SK-N-SH treated with all-trans-retinoic acid at 6 μM for 48 hours (cell line): ENCODE measurements at regions not wholly inside any gene's neighbourhood (a gene's known extent, or its start where the extent isn't known, plus 50 kb on each side); places are given as distances from the start of the nearest gene placed in this dataset.
A peak's percentile ranks its signal among the peaks of the same experiment; 100 is the strongest.
"Not testable (repeated sequence)": the region's sequence is repeated elsewhere in the genome, so short reads cannot be mapped to it uniquely, and the experiment has no call there.

ENCODE experiments used
- ATAC-seq: fragments of 200-7000 bp; cut with Tn5 transposase; 3 replicates; pipeline ENCODE4 v1.9.1; 2020; ENCODE audit warnings: mild to moderate bottlenecking, moderate library complexity
- ARNTL ChIP-seq: fragments of 450-650 bp; formaldehyde crosslinking; IDR thresholded peaks from 2 replicates; pipeline ENCODE4 v1.5.0; 2020; ENCODE audit warnings: low read depth, mild to moderate bottlenecking, moderate library complexity, borderline replicate concordance
- BACH2 ChIP-seq: fragments of 250-450 bp; sonication (Bioruptor Pico); IDR thresholded peaks from 2 replicates; pipeline ENCODE4 v1.9.0; 2021; ENCODE audit warnings: mild to moderate bottlenecking, borderline replicate concordance
- CSDC2 ChIP-seq: fragments of 250-450 bp; sonication (Bioruptor Pico); IDR thresholded peaks from 2 replicates; pipeline ENCODE4 v1.5.0; 2020; ENCODE audit warnings: mild to moderate bottlenecking, moderate library complexity
- ESRRG ChIP-seq: fragments of 250-450 bp; sonication (Bioruptor Pico); IDR thresholded peaks from 2 replicates; pipeline ENCODE4 v1.6.1; 2021; ENCODE audit warnings: mild to moderate bottlenecking
- GLIS3 ChIP-seq: fragments of 250-450 bp; sonication (Bioruptor Pico); IDR thresholded peaks from 2 replicates; pipeline ENCODE4 v1.5.0; 2020; ENCODE audit warnings: mild to moderate bottlenecking, moderate library complexity
- ISL1 ChIP-seq: fragments of 250-450 bp; sonication (Bioruptor Pico); IDR thresholded peaks from 2 replicates; pipeline ENCODE4 v2.1.2; 2022; ENCODE audit warnings: mild to moderate bottlenecking, moderate library complexity
- PPARA ChIP-seq: fragments of 250-450 bp; sonication (Bioruptor Pico); IDR thresholded peaks from 2 replicates; pipeline ENCODE4 v1.5.0; 2020; ENCODE audit warnings: mild to moderate bottlenecking, borderline replicate concordance
- RARB ChIP-seq: fragments of 250-450 bp; sonication (Bioruptor Pico); IDR thresholded peaks from 2 replicates; pipeline ENCODE4 v1.8.0; 2021; ENCODE audit warnings: mild to moderate bottlenecking, moderate library complexity
- SNAI2 ChIP-seq: fragments of 250-450 bp; sonication (Bioruptor Pico); IDR thresholded peaks from 2 replicates; pipeline ENCODE4 v1.5.0; 2020; ENCODE audit warnings: mild to moderate bottlenecking, moderate library complexity
- TCF4 ChIP-seq: fragments of 250-450 bp; sonication (Bioruptor Pico); IDR thresholded peaks from 2 replicates; pipeline ENCODE4 v1.8.0; 2021; ENCODE audit warnings: mild to moderate bottlenecking, moderate library complexity, borderline replicate concordance
- TOX ChIP-seq: fragments of 250-450 bp; sonication (Bioruptor Pico); IDR thresholded peaks from 2 replicates; pipeline ENCODE4 v1.8.0; 2021; ENCODE audit warnings: mild to moderate bottlenecking, moderate library complexity, borderline replicate concordance
- ZC3H10 ChIP-seq: fragments of 250-450 bp; sonication (Bioruptor Pico); IDR thresholded peaks from 2 replicates; pipeline ENCODE4 v1.5.1; 2021; ENCODE audit warnings: mild to moderate bottlenecking, moderate library complexity
- ZFP3 ChIP-seq: fragments of 250-450 bp; sonication (Bioruptor Pico); IDR thresholded peaks from 2 replicates; pipeline ENCODE4 v1.5.0; 2020; ENCODE audit warnings: mild to moderate bottlenecking, moderate library complexity
- ZNF565 ChIP-seq: fragments of 450-650 bp; formaldehyde crosslinking; conservative IDR thresholded peaks from 2 replicates; pipeline ENCODE4 v1.5.0; 2020; ENCODE audit warnings: low read depth, mild to moderate bottlenecking, moderate library complexity
- ZNF70 ChIP-seq: fragments of 450-650 bp; formaldehyde crosslinking; IDR thresholded peaks from 2 replicates; pipeline ENCODE4 v1.5.0; 2020; ENCODE audit warnings: mild to moderate bottlenecking, moderate library complexity
- ZNF8 ChIP-seq: fragments of 450-650 bp; formaldehyde crosslinking; IDR thresholded peaks from 2 replicates; pipeline ENCODE4 v1.5.0; 2020; ENCODE audit warnings: mild to moderate bottlenecking, moderate library complexity
- TF ChIP-seq, protein P1 (sequence below): fragments of 250-450 bp; sonication (Bioruptor Pico); IDR thresholded peaks from 2 replicates; pipeline ENCODE4 v1.5.1; 2020; ENCODE audit warnings: low read depth, mild to moderate bottlenecking, moderate library complexity
- TF ChIP-seq, protein P2 (sequence below): fragments of 250-450 bp; sonication (Bioruptor Pico); IDR thresholded peaks from 2 replicates; pipeline ENCODE4 v1.8.0; 2020; ENCODE audit warnings: mild to moderate bottlenecking, moderate library complexity, borderline replicate concordance
- TF ChIP-seq, protein P3 (sequence below): fragments of 250-450 bp; sonication (Bioruptor Pico); IDR thresholded peaks from 2 replicates; pipeline ENCODE4 v1.5.1; 2021; ENCODE audit warnings: mild to moderate bottlenecking, moderate library complexity
- TF ChIP-seq, protein P4 (sequence below): fragments of 250-450 bp; sonication (Bioruptor Pico); IDR thresholded peaks from 2 replicates; pipeline ENCODE4 v1.8.0; 2021; ENCODE audit warnings: low read depth, mild to moderate bottlenecking, moderate library complexity, borderline replicate concordance
- TF ChIP-seq, protein P5 (sequence below): fragments of 250-450 bp; sonication (Bioruptor Pico); IDR thresholded peaks from 2 replicates; pipeline ENCODE4 v1.5.0; 2020; ENCODE audit warnings: mild to moderate bottlenecking, moderate library complexity

DNA sequence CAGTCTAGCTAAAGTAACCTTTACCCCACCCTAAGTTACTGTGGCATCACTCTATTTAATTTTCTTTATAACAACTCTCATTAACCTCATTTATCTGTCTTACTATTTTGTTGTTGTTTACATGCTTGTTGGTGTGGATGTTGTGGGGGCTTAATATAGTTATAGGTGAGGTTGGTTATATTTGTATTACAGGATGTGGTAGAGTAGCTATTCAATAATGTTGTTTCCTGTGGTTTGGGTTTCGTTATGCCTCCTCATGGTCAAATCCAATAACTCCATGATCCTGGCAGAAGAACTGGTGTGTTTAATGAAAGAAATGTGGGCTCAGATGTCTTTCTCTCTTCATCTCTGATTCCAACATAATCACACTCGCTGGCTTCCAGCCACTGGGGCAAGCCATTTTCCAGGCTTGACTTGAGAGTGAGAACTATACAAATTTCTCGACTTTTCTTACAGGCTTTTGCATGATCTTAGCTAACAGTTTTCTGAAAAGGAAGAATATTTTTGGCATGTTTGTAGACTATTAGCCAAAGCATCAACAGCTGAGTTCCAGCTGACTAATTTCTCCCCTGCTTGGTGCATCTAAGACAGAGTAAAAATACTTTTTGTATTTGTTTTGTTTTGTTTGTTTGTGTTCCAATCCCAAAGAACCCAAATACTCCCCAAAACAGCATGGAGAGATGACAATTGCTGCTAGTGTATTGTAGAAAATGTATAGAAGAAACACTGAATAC, 303.7 kb upstream of the PAPPA start:
- TF ChIP-seq ZNF565 (CRISPR knock-in tag): no peak
- TF ChIP-seq ISL1 (CRISPR knock-in tag): no peak
- TF ChIP-seq, protein P1, sequence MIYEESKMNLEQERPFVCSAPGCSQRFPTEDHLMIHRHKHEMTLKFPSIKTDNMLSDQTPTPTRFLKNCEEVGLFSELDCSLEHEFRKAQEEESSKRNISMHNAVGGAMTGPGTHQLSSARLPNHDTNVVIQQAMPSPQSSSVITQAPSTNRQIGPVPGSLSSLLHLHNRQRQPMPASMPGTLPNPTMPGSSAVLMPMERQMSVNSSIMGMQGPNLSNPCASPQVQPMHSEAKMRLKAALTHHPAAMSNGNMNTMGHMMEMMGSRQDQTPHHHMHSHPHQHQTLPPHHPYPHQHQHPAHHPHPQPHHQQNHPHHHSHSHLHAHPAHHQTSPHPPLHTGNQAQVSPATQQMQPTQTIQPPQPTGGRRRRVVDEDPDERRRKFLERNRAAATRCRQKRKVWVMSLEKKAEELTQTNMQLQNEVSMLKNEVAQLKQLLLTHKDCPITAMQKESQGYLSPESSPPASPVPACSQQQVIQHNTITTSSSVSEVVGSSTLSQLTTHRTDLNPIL: no peak
- no peak for TF ChIP-seq GLIS3
- no peak for TF ChIP-seq TOX (CRISPR knock-in tag)
- TF ChIP-seq ZFP3 (CRISPR knock-in tag): no peak
- TF ChIP-seq ARNTL (CRISPR knock-in tag): no peak
- TF ChIP-seq TCF4 (CRISPR knock-in tag): no peak
- no peak for TF ChIP-seq ZNF70 (CRISPR knock-in tag)
- no peak for TF ChIP-seq ZNF8 (CRISPR knock-in tag)
- TF ChIP-seq PPARA (CRISPR knock-in tag): no peak
- TF ChIP-seq ZC3H10: no peak
- no peak for TF ChIP-seq ESRRG
- TF ChIP-seq BACH2: no peak
- TF ChIP-seq, protein P2, sequence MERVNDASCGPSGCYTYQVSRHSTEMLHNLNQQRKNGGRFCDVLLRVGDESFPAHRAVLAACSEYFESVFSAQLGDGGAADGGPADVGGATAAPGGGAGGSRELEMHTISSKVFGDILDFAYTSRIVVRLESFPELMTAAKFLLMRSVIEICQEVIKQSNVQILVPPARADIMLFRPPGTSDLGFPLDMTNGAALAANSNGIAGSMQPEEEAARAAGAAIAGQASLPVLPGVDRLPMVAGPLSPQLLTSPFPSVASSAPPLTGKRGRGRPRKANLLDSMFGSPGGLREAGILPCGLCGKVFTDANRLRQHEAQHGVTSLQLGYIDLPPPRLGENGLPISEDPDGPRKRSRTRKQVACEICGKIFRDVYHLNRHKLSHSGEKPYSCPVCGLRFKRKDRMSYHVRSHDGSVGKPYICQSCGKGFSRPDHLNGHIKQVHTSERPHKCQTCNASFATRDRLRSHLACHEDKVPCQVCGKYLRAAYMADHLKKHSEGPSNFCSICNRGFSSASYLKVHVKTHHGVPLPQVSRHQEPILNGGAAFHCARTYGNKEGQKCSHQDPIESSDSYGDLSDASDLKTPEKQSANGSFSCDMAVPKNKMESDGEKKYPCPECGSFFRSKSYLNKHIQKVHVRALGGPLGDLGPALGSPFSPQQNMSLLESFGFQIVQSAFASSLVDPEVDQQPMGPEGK: no peak
- TF ChIP-seq, protein P3, sequence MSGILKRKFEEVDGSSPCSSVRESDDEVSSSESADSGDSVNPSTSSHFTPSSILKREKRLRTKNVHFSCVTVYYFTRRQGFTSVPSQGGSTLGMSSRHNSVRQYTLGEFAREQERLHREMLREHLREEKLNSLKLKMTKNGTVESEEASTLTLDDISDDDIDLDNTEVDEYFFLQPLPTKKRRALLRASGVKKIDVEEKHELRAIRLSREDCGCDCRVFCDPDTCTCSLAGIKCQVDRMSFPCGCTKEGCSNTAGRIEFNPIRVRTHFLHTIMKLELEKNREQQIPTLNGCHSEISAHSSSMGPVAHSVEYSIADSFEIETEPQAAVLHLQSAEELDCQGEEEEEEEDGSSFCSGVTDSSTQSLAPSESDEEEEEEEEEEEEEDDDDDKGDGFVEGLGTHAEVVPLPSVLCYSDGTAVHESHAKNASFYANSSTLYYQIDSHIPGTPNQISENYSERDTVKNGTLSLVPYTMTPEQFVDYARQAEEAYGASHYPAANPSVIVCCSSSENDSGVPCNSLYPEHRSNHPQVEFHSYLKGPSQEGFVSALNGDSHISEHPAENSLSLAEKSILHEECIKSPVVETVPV (CRISPR knock-in tag): no peak
- TF ChIP-seq CSDC2 (CRISPR knock-in tag): no peak
- TF ChIP-seq, protein P4, sequence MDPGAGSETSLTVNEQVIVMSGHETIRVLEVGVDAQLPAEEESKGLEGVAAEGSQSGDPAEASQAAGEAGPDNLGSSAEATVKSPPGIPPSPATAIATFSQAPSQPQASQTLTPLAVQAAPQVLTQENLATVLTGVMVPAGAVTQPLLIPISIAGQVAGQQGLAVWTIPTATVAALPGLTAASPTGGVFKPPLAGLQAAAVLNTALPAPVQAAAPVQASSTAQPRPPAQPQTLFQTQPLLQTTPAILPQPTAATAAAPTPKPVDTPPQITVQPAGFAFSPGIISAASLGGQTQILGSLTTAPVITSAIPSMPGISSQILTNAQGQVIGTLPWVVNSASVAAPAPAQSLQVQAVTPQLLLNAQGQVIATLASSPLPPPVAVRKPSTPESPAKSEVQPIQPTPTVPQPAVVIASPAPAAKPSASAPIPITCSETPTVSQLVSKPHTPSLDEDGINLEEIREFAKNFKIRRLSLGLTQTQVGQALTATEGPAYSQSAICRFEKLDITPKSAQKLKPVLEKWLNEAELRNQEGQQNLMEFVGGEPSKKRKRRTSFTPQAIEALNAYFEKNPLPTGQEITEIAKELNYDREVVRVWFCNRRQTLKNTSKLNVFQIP: no peak
- TF ChIP-seq, protein P5, sequence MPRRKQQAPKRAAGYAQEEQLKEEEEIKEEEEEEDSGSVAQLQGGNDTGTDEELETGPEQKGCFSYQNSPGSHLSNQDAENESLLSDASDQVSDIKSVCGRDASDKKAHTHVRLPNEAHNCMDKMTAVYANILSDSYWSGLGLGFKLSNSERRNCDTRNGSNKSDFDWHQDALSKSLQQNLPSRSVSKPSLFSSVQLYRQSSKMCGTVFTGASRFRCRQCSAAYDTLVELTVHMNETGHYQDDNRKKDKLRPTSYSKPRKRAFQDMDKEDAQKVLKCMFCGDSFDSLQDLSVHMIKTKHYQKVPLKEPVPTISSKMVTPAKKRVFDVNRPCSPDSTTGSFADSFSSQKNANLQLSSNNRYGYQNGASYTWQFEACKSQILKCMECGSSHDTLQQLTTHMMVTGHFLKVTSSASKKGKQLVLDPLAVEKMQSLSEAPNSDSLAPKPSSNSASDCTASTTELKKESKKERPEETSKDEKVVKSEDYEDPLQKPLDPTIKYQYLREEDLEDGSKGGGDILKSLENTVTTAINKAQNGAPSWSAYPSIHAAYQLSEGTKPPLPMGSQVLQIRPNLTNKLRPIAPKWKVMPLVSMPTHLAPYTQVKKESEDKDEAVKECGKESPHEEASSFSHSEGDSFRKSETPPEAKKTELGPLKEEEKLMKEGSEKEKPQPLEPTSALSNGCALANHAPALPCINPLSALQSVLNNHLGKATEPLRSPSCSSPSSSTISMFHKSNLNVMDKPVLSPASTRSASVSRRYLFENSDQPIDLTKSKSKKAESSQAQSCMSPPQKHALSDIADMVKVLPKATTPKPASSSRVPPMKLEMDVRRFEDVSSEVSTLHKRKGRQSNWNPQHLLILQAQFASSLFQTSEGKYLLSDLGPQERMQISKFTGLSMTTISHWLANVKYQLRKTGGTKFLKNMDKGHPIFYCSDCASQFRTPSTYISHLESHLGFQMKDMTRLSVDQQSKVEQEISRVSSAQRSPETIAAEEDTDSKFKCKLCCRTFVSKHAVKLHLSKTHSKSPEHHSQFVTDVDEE: no peak

DNA sequence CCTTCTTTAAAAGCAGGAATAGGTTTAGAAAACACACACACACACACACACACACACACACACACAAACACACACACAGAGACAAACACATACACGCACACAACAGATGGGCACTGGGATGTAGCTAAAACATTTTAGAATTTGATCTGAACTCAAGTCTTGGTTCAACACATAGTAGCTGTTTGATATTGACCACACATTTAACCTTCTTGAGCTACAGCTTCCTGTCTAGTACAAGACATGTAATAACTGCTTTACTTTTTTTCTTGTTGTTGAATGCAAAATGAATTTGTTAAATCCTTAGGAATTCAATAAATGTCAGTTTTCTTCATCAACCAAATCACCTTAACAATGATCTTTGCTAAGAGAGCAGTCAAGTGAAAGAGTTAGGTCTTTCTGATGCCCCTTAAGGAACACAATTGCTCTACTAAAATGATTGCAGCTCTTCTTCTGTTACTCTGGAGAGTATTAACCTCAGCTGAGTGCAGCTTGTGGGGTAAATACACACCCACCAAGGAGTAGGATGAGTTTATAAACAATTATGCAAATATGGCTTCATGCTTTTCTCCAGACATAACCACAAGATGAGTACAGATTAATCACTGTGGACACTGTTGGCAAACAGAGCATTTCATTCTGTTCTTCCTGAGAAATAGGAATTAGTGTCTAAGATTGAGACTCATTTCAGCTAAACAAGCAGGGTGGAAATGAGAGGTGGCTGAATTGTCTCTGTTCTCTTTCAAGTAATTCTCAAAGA, 302.9 kb upstream of the PAPPA start:
- TF ChIP-seq TCF4 (CRISPR knock-in tag) (no peak), RARB (CRISPR knock-in tag) (no peak), GLIS3 (no peak), BACH2 (no peak)
- ATAC-seq: peak; percentile 84

More for the DNA sequence above, 303.7 kb upstream of the PAPPA start:
- no peak for ATAC-seq

DNA sequence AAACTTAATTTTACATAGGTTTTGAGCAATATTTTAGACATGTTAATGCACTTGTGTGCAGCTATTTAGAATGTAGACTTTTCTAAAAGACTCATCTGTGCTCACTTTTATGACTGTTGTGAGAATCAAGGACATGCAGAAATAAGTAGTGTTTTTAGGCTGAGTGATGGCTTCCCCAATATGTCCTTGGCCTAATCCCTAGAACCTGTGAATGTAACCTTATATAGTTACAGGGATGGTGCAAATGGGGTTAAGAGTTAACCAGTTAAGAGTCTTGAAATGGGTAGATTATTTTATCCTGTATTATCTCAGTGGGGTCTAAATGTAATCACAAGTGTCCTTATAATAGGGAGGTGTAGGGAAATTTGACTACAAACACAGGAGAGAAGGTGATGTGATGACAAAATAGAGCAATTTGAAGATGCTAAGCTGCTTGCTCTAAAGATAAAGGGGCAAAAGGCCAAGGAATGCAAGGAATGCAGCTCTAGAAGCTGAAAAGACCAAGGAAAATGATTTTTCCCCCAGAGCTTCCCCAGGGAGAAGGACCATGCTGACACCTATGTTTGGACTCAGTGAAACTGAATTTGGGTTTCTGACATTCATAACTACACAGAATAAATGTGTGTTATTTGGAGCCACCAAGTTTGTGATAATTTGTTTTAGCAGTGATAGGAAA, 298.0 kb upstream of the PAPPA start:
- TF ChIP-seq ISL1 (CRISPR knock-in tag) (peak; percentile 56), SNAI2 (CRISPR knock-in tag) (0 out of 2 replicates have a peak, but pooled peaks have one; percentile 38)
- TF ChIP-seq, protein P2: no peak; the same call in 1 of the 2 replicates
- ATAC-seq: peak; percentile 59

DNA sequence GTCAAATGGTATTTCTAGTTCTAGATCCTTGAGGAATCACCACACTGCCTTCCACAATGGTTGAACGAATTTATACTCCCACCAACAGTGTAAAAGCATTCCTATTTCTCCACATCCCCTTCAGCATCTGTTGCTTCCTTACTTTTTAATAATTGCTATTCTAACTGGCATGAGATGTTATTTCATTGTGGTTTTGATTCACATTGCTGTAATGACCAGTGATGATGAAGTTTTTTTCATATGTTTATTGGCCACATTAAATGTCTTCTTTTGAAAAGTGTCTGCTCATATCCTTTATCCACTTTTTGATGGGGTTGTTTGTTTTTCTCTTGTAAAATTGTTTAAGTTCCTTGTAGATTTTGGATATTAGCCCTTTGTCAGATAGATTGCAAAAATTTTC, 295.2 kb upstream of the PAPPA start:
- not testable (repeated sequence) for ATAC-seq
